NT2/D1 (cell line): ENCODE measurements at regions not wholly inside any gene's neighbourhood (a gene's known extent, or its start where the extent isn't known, plus 50 kb on each side); places are given as distances from the start of the nearest gene placed in this dataset.

Experiments
- YY1 ChIP-seq: IDR thresholded peaks from 2 replicates; pipeline ENCODE4 v1.6.1; 2011; ENCODE audit not compliant: insufficient read length, insufficient read depth
- ZNF274 ChIP-seq: IDR thresholded peaks from 2 replicates; pipeline ENCODE4 v1.6.1; 2011; ENCODE audit warnings: mild to moderate bottlenecking, low read depth, low read length

- TF ChIP-seq YY1 (no peak), ZNF274 (no peak)
These were observed 215.3 kb upstream of the AR start for GRCh38 chrX:67328476-67328875.
